ENCODE measurements at regions not wholly inside any gene's neighbourhood (a gene's known extent, or its start where the extent isn't known, plus 50 kb on each side); places are given as distances from the start of the nearest gene placed in this dataset.
"Not testable (repeated sequence)": the region's sequence is repeated elsewhere in the genome, so short reads cannot be mapped to it uniquely, and the experiment has no call there.

DNA sequence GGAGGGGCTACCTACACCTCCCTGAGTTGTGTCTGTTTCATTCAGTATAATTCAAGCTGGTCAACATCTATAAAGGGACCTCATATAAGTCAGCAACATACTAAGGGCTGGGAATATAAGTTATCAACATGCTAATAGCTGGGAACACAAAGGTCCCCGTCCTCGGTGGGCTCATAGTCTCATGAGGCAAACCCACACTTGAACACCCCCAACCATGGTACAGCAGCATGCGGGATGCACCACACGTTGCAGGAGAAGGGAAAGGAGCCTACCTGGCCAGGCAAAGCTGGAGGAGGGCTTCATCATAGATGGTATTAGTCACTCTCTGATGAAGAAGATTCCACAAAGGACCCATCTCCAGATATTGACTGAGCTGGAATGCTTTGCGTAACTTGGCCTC is 561.8 kb upstream of the B3GAT1 start:
- no peak overlapping the region for H3K4me3 ChIP-seq (ENCODE audit: low read depth, low read length, poor library complexity, severe bottlenecking)
- H3F3A ChIP-seq (ENCODE audit: insufficient read depth, low read length): no peaks in the 10 kb centered on the region
- no peaks in the 10 kb centered on the region for H3K79me2 ChIP-seq (ENCODE audit: insufficient read depth, low read length)
- no peaks in the 10 kb centered on the region for H3K9me3 ChIP-seq (ENCODE audit: low read length)
- H3K27ac ChIP-seq (ENCODE audit: low read depth, low read length, poor library complexity, severe bottlenecking): no peak overlapping the region
- H3K27me3 ChIP-seq (ENCODE audit: insufficient read depth, low read length): no peaks in the 10 kb centered on the region
- no peaks in the 10 kb centered on the region for H3K9me2 ChIP-seq (ENCODE audit: low read depth, low read length)
- no peaks in the 10 kb centered on the region for H4K20me1 ChIP-seq (ENCODE audit: insufficient read depth, low read length)
- no peak for TF ChIP-seq EZH2 (IDR thresholded peaks at IDR 0.05; ENCODE audit: borderline replicate concordance, low read length)
- TF ChIP-seq, protein P1, sequence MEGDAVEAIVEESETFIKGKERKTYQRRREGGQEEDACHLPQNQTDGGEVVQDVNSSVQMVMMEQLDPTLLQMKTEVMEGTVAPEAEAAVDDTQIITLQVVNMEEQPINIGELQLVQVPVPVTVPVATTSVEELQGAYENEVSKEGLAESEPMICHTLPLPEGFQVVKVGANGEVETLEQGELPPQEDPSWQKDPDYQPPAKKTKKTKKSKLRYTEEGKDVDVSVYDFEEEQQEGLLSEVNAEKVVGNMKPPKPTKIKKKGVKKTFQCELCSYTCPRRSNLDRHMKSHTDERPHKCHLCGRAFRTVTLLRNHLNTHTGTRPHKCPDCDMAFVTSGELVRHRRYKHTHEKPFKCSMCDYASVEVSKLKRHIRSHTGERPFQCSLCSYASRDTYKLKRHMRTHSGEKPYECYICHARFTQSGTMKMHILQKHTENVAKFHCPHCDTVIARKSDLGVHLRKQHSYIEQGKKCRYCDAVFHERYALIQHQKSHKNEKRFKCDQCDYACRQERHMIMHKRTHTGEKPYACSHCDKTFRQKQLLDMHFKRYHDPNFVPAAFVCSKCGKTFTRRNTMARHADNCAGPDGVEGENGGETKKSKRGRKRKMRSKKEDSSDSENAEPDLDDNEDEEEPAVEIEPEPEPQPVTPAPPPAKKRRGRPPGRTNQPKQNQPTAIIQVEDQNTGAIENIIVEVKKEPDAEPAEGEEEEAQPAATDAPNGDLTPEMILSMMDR (IDR thresholded peaks at IDR 0.05; ENCODE audit: low read length): no peak
- no peaks in the 10 kb centered on the region for H3K4me1 ChIP-seq (ENCODE audit: insufficient read depth, low read length, severe bottlenecking)
- H2AFZ ChIP-seq (ENCODE audit: low read length): no peak overlapping the region
- no peaks in the 10 kb centered on the region for H3K36me3 ChIP-seq (ENCODE audit: insufficient read depth, low read length)
- no peak overlapping the region for H3K9ac ChIP-seq (ENCODE audit: low read length)
- no peak overlapping the region for H3K4me2 ChIP-seq (ENCODE audit: low read length)

DNA sequence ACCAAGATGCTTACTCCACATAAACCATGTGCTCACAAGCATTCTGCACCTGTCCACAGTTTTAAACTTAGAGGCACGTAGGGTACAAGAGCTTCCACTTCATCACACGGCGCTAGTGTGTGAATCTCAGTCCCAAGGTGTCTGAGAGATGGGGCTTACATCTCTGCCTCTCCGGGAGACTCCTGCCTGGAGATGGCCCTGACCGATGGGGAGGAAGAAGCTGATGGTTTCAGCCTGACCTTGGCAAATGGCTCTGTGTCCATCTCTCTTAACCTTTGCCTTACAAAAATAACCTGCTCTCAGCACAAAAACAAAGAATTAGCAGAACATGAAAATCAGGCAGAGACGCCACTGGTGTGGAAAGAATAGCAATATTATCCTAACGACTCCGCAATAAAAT is 559.3 kb upstream of the B3GAT1 start:
- Histone ChIP-seq H3K4me2 (ENCODE audit: low read length) (no peak overlapping the region), H4K20me1 (ENCODE audit: insufficient read depth, low read length) (no peaks in the 10 kb centered on the region), H2AFZ (ENCODE audit: low read length) (no peak overlapping the region), H3K27me3 (ENCODE audit: insufficient read depth, low read length) (no peaks in the 10 kb centered on the region), H3F3A (ENCODE audit: insufficient read depth, low read length) (no peaks in the 10 kb centered on the region), H3K9me3 (ENCODE audit: low read length) (no peaks in the 10 kb centered on the region), H3K9me2 (ENCODE audit: low read depth, low read length) (no peaks in the 10 kb centered on the region), H3K27ac (ENCODE audit: low read depth, low read length, poor library complexity, severe bottlenecking) (no peak overlapping the region), H3K4me3 (ENCODE audit: low read depth, low read length, poor library complexity, severe bottlenecking) (no peak overlapping the region), H3K36me3 (ENCODE audit: insufficient read depth, low read length) (no peaks in the 10 kb centered on the region), H3K4me1 (ENCODE audit: insufficient read depth, low read length, severe bottlenecking) (no peaks in the 10 kb centered on the region), H3K79me2 (ENCODE audit: insufficient read depth, low read length) (no peaks in the 10 kb centered on the region), H3K9ac (ENCODE audit: low read length) (no peak overlapping the region)
- TF ChIP-seq, protein P1 (IDR thresholded peaks at IDR 0.05; ENCODE audit: low read length): no peak
- TF ChIP-seq EZH2 (IDR thresholded peaks at IDR 0.05; ENCODE audit: borderline replicate concordance, low read length): no peak

DNA sequence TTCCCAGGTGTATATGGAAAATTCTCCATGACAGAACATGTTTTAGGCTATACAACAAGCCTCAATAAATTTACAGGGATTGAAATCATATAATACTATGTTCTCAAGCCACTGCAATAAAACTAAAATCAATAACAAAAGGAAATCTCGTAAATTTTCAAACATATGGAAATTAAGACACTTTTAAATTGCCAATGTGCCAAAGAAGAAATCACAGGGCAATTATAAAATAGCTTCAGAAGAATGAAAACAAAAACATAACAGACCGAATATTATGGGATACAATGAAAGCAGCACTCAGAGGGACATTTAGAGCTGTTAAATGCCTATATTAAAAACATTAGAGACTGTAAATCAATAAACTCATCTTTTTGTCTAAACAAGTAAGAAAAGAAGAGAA is 555.7 kb upstream of the B3GAT1 start:
- no peaks in the 10 kb centered on the region for H3K9me3 ChIP-seq (ENCODE audit: low read length)
- no peaks in the 10 kb centered on the region for H3K79me2 ChIP-seq (ENCODE audit: insufficient read depth, low read length)
- no peaks in the 10 kb centered on the region for H3K36me3 ChIP-seq (ENCODE audit: insufficient read depth, low read length)
- no peak overlapping the region for H3K4me3 ChIP-seq (ENCODE audit: low read depth, low read length, poor library complexity, severe bottlenecking)
- H2AFZ ChIP-seq (ENCODE audit: low read length): no peak overlapping the region
- H3F3A ChIP-seq (ENCODE audit: insufficient read depth, low read length): no peaks in the 10 kb centered on the region
- H3K9ac ChIP-seq (ENCODE audit: low read length): no peak overlapping the region
- H3K9me2 ChIP-seq (ENCODE audit: low read depth, low read length): no peaks in the 10 kb centered on the region
- no peak for TF ChIP-seq EZH2 (IDR thresholded peaks at IDR 0.05; ENCODE audit: borderline replicate concordance, low read length)
- TF ChIP-seq, protein P1 (IDR thresholded peaks at IDR 0.05; ENCODE audit: low read length): no peak
- H3K4me1 ChIP-seq (ENCODE audit: insufficient read depth, low read length, severe bottlenecking): no peaks in the 10 kb centered on the region
- H3K4me2 ChIP-seq (ENCODE audit: low read length): no peak overlapping the region
- no peak overlapping the region for H3K27ac ChIP-seq (ENCODE audit: low read depth, low read length, poor library complexity, severe bottlenecking)
- no peaks in the 10 kb centered on the region for H3K27me3 ChIP-seq (ENCODE audit: insufficient read depth, low read length)
- H4K20me1 ChIP-seq (ENCODE audit: insufficient read depth, low read length): no peaks in the 10 kb centered on the region

DNA sequence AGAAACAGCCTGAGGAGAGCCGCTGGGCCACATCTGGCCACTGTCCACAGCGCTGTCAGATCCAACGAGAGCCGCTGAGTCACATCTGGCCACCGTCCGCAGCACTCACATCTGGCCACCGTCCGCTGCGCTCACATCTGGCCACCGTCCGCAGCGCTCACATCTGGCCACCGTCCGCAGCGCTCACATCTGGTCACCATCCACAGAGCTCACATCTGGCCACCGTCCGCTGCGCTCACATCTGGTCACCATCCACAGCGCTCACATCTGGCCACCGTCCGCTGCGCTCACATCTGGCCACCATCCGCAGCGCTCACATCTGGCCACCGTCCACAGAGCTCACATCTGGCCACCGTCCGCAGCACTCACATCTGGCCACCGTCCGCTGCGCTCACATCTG is 549.3 kb upstream of the B3GAT1 start:
- not testable (repeated sequence) for H3K9ac ChIP-seq (ENCODE audit: low read length); H3K36me3 ChIP-seq (ENCODE audit: insufficient read depth, low read length); H3K27ac ChIP-seq (ENCODE audit: low read depth, low read length, poor library complexity, severe bottlenecking); H3K4me1 ChIP-seq (ENCODE audit: insufficient read depth, low read length, severe bottlenecking); H3K27me3 ChIP-seq (ENCODE audit: insufficient read depth, low read length); H3K9me2 ChIP-seq (ENCODE audit: low read depth, low read length); H3K4me3 ChIP-seq (ENCODE audit: low read depth, low read length, poor library complexity, severe bottlenecking); H4K20me1 ChIP-seq (ENCODE audit: insufficient read depth, low read length); H3K9me3 ChIP-seq (ENCODE audit: low read length); H3F3A ChIP-seq (ENCODE audit: insufficient read depth, low read length); H3K79me2 ChIP-seq (ENCODE audit: insufficient read depth, low read length); H3K4me2 ChIP-seq (ENCODE audit: low read length); H2AFZ ChIP-seq (ENCODE audit: low read length)

Measured in OCI-LY1 (cell line).